B cell (primary cell): ENCODE measurements at regions not wholly inside any gene's neighbourhood (a gene's known extent, or its start where the extent isn't known, plus 50 kb on each side); places are given as distances from the start of the nearest gene placed in this dataset.

Experiments used
- ATAC-seq: fragments of 200-7000 bp; cut with Tn5 transposase; one replicate; pipeline ENCODE4 v1.10.0; 2021; ENCODE audit warnings: low read depth, mild to moderate bottlenecking, moderate number of reproducible peaks, moderate library complexity
- CTCF ChIA-PET: fragments of 350-600 bp; sonication (Branson Sonifier 250); formaldehyde crosslinking; loops from one replicate; lab custom pipeline; 2021; ENCODE audit warnings: antibody characterized with exemption, inconsistent platforms; lab: Charles Lee
- POLR2A ChIA-PET: fragments of 350-600 bp; sonication (Branson Sonifier 250); formaldehyde crosslinking; loops from one replicate; lab custom pipeline; 2021; ENCODE audit warnings: antibody characterized with exemption; lab: Charles Lee
- DNase-seq: peaks from one replicate; pipeline ENCODE4 v3.0.0; 2013
- H2AFZ ChIP-seq: 2 replicates; pipeline ENCODE4 v1.6.1; 2012; ENCODE audit warnings: mild to moderate bottlenecking, low read depth, low read length; ENCODE audit not compliant: insufficient read depth, poor library complexity, severe bottlenecking
- H3K27ac ChIP-seq, 2 donors: 1 replicate in 1 of 2; 2 replicates in 1 of 2; pipeline ENCODE4 v1.5.1; 2012 to 2013; ENCODE audit warnings: low read length in 2 of 2, mild to moderate bottlenecking in 2 of 2, moderate library complexity in 1 of 2
- H3K27me3 ChIP-seq, 4 experiments: fragments of 200-600 bp in 1 of 4; sonication (generic) in 1 of 4; replicated peaks in 1 of 4; 1 replicate in 2 of 4; 2 replicates in 2 of 4; pipeline versions ENCODE4 v1.6.1 to v1.7.0; 2013 to 2016; ENCODE audit warnings: low read length in 3 of 4, mild to moderate bottlenecking in 2 of 4, mixed read lengths in 1 of 4, moderate library complexity in 1 of 4; ENCODE audit not compliant: insufficient read depth in 4 of 4, control insufficient read depth in 3 of 4; ENCODE audit errors: control extremely low read depth in 1 of 4
- H3K36me3 ChIP-seq, 2 experiments: replicated peaks in 1 of 2; 1 replicate in 1 of 2; 2 replicates in 1 of 2; pipeline versions ENCODE4 v1.6.1 to v1.7.1; 2013; ENCODE audit warnings: low read length in 1 of 2; ENCODE audit not compliant: insufficient read depth in 2 of 2, control insufficient read depth in 1 of 2; ENCODE audit errors: control extremely low read depth in 1 of 2, extremely low read depth in 1 of 2
- H3K4me1 ChIP-seq, 2 donors: fragments of 200-600 bp in 1 of 2; sonication (generic) in 1 of 2; 1 replicate in 1 of 2; 2 replicates in 1 of 2; pipeline versions ENCODE4 v1.5.1 to v1.6.1; 2013 to 2017; ENCODE audit warnings: low read length in 2 of 2; ENCODE audit not compliant: control insufficient read depth in 2 of 2, insufficient read depth in 2 of 2
- H3K4me2 ChIP-seq: replicated peaks from 2 replicates; pipeline ENCODE3; 2012; ENCODE audit warnings: mild to moderate bottlenecking, low read depth, low read length; ENCODE audit not compliant: poor library complexity, severe bottlenecking
- H3K4me3 ChIP-seq, 5 experiments: fragments of 200-600 bp in 1 of 5; sonication (generic) in 1 of 5; 1 replicate in 3 of 5; 2 replicates in 2 of 5; pipeline versions ENCODE4 v1.5.1 to v1.7.0; 2011 to 2016; ENCODE audit warnings: low read length in 4 of 5, mild to moderate bottlenecking in 4 of 5, low read depth in 2 of 5, control low read depth in 1 of 5, moderate library complexity in 1 of 5; ENCODE audit not compliant: insufficient read depth in 1 of 5; ENCODE audit errors: control extremely low read depth in 1 of 5, extremely low read depth in 1 of 5
- H3K79me2 ChIP-seq: fragments of 200-600 bp; sonication (generic); one replicate; pipeline ENCODE4 v1.6.0; 2016; ENCODE audit warnings: low read length; ENCODE audit not compliant: control insufficient read depth, insufficient read depth
- H3K9ac ChIP-seq: fragments of 200-600 bp; sonication (generic); 2 replicates; pipeline ENCODE4 v1.6.1; 2017; ENCODE audit warnings: mild to moderate bottlenecking, low read length, moderate library complexity
- H3K9me3 ChIP-seq, 3 donors: one replicate each; pipeline versions ENCODE4 v1.6.1 to v1.7.1; 2013; ENCODE audit warnings: low read length in 2 of 3; ENCODE audit not compliant: control insufficient read depth in 2 of 3, insufficient read depth in 1 of 3; ENCODE audit errors: control extremely low read depth in 1 of 3
- H4K20me1 ChIP-seq: 2 replicates; pipeline ENCODE4 v1.6.0; 2012; ENCODE audit warnings: mild to moderate bottlenecking, low read length; ENCODE audit not compliant: insufficient read depth, control insufficient read depth, poor library complexity, severe bottlenecking
- H3K27ac Mint-ChIP-seq: one replicate; pipeline ENCODE4 v1.8.0; 2021; ENCODE audit warnings: mixed read lengths
- H3K27me3 Mint-ChIP-seq: one replicate; pipeline ENCODE4 v1.8.0; 2021; ENCODE audit warnings: mixed read lengths
- H3K4me1 Mint-ChIP-seq: one replicate; pipeline ENCODE4 v1.8.0; 2021; ENCODE audit warnings: mixed read lengths
- H3K4me3 Mint-ChIP-seq: one replicate; pipeline ENCODE4 v1.8.0; 2021; ENCODE audit warnings: mixed read lengths
- H3K9me3 Mint-ChIP-seq: one replicate; pipeline ENCODE4 v1.8.0; 2022; ENCODE audit warnings: mixed read lengths; ENCODE audit not compliant: insufficient read depth
- CTCF ChIP-seq: fragments of 200-600 bp; IDR thresholded peaks from one replicate; pipeline ENCODE4 v1.8.0; 2022; ENCODE audit warnings: antibody characterized with exemption, mild to moderate bottlenecking
- EZH2 ChIP-seq: IDR thresholded peaks from 2 replicates; pipeline ENCODE4 v1.6.1; 2012; ENCODE audit warnings: borderline replicate concordance, low read depth, mild to moderate bottlenecking, moderate library complexity, low read length; ENCODE audit not compliant: insufficient read depth, poor library complexity, severe bottlenecking
- WGBS: methylation state at CpG from one replicate; pipeline ENCODE4 v1.1.5; 2013; ENCODE audit warnings: missing lambda C conversion rate; ENCODE audit not compliant: insufficient coverage; 5-methylcytosine and 5-hydroxymethylcytosine counted together
- intact Hi-C: fragments of 100-400 bp; cut with micrococcal nuclease; formaldehyde crosslinking; loops from one replicate; pipeline ENCODE4 v1.10.0; 2022

- Histone ChIP-seq H3K4me2 (no peak overlapping the region), H3K36me3 (no peaks in the 10 kb centered on the region), H2AFZ (no peak overlapping the region), H3K9me3 (no peaks in the 10 kb centered on the region), H3K27me3 (no peaks in the 10 kb centered on the region), H3K27ac (no peak overlapping the region), H3K4me3 (no peak overlapping the region), H3K9ac (no peak overlapping the region), H4K20me1 (no peaks in the 10 kb centered on the region), H3K4me1 (no peaks in the 10 kb centered on the region), H3K79me2 (no peaks in the 10 kb centered on the region)
- WGBS, result no CpG with 5 or more reads among the region's 1 CpG
- no peak overlapping the region for H3K27ac Mint-ChIP-seq
- ChIA-PET CTCF (no interaction called here), POLR2A (no interaction called here)
- DNase-seq (no peak), ATAC-seq (no peak)
- intact Hi-C loops, result no loop called here
- H3K9me3 Mint-ChIP-seq, result no peaks in the 10 kb centered on the region
- H3K4me1 Mint-ChIP-seq, result no peaks in the 10 kb centered on the region
- no peak overlapping the region for H3K4me3 Mint-ChIP-seq
- TF ChIP-seq CTCF (no peak), EZH2 (no peak)
- no peaks in the 10 kb centered on the region for H3K27me3 Mint-ChIP-seq
Observed at GRCh38 chr2:220833446-220833845, 738.7 kb downstream of the EPHA4 start.

- Histone ChIP-seq H2AFZ (no peak overlapping the region), H3K4me3 (no peak overlapping the region), H3K27me3 (no peaks in the 10 kb centered on the region), H3K9me3 (no peaks in the 10 kb centered on the region), H3K4me2 (no peak overlapping the region), H3K4me1 (no peaks in the 10 kb centered on the region), H3K9ac (no peak overlapping the region), H4K20me1 (no peaks in the 10 kb centered on the region), H3K79me2 (no peaks in the 10 kb centered on the region), H3K36me3 (no peaks in the 10 kb centered on the region), H3K27ac (no peak overlapping the region)
- Mint-ChIP-seq H3K4me3 (no peak overlapping the region), H3K27ac (no peak overlapping the region), H3K4me1 (no peaks in the 10 kb centered on the region), H3K9me3 (no peaks in the 10 kb centered on the region), H3K27me3 (no peaks in the 10 kb centered on the region)
- no peak for TF ChIP-seq CTCF
- TF ChIP-seq EZH2, result no peak
- no peak for ATAC-seq
- ChIA-PET CTCF (no interaction called here), POLR2A (no interaction called here)
- WGBS, result 81% methylated on average over 2 of the region's 5 CpGs
- intact Hi-C loops, result no loop called here
- DNase-seq, result no peak
Observed at GRCh38 chr2:220835583-220835982, 736.5 kb downstream of the EPHA4 start.
